ENCODE measurements at regions not wholly inside any gene's neighbourhood (a gene's known extent, or its start where the extent isn't known, plus 50 kb on each side); places are given as distances from the start of the nearest gene placed in this dataset.

DNA sequence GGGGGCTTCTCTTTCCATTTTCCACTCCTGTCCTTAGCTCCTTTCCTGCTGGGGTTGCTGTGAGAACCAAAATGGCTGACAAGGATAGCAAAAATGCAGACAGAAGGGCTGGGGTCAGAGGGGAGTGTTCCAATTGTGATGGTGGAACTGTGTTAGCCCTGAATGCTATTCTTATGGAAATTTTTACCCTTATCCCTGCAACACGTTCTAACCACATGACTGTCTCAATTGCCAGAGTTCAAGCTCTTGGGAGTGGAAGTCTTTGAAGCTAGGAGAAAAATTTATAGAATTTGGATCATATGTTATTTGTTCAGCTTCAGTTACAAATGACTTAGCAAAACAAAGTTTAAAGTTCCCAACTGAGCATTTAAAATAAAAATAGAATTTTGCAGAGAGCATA lies 134.1 kb downstream of the ADCYAP1R1 start:
- H3K4me1 ChIP-seq: no peaks in the 10 kb centered on the region
- H3K4me3 ChIP-seq: no peak overlapping the region
- H3K9me3 ChIP-seq: no peaks in the 10 kb centered on the region
- intact Hi-C loops (cut with DNase I; ENCODE audit: low total_unique reads): no loop called here
- no peaks in the 10 kb centered on the region for H3K36me3 ChIP-seq
- TF ChIP-seq POLR2A (IDR thresholded peaks at IDR 0.05) (no peak), EP300 (IDR thresholded peaks at IDR 0.05; ENCODE audit: low read depth) (no peak), POLR2AphosphoS5 (IDR thresholded peaks at IDR 0.05) (no peak)
- TF ChIP-seq, protein P1, sequence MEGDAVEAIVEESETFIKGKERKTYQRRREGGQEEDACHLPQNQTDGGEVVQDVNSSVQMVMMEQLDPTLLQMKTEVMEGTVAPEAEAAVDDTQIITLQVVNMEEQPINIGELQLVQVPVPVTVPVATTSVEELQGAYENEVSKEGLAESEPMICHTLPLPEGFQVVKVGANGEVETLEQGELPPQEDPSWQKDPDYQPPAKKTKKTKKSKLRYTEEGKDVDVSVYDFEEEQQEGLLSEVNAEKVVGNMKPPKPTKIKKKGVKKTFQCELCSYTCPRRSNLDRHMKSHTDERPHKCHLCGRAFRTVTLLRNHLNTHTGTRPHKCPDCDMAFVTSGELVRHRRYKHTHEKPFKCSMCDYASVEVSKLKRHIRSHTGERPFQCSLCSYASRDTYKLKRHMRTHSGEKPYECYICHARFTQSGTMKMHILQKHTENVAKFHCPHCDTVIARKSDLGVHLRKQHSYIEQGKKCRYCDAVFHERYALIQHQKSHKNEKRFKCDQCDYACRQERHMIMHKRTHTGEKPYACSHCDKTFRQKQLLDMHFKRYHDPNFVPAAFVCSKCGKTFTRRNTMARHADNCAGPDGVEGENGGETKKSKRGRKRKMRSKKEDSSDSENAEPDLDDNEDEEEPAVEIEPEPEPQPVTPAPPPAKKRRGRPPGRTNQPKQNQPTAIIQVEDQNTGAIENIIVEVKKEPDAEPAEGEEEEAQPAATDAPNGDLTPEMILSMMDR (IDR thresholded peaks at IDR 0.05): no peak
- WGBS, 2 donors (ENCODE audit: low coverage in 1 of 2): 0 to 7% methylated on average over 1 of the region's 1 CpG
- H3K27me3 ChIP-seq: no peaks in the 10 kb centered on the region
- DNase-seq: no peak
- in situ Hi-C loops (cut with MboI; ENCODE audit: low pct_ligation_motif_present in 1 of 4, low pct_unique_long_range_greater_than_20kb in 1 of 4, low sequenced_read_pairs in 3 of 4): loop anchor here in 1 of 4 donors (25.0 kb wide), 1 partner anchor 301 kb away; no protein-coding TSS in a partner anchor
- no peak overlapping the region for H3K27ac ChIP-seq

- TF ChIP-seq EP300 (IDR thresholded peaks at IDR 0.05; ENCODE audit: low read depth): no peak
- no peak for TF ChIP-seq POLR2AphosphoS5 (IDR thresholded peaks at IDR 0.05)
- TF ChIP-seq, protein P1 (IDR thresholded peaks at IDR 0.05): no peak
- TF ChIP-seq POLR2A (IDR thresholded peaks at IDR 0.05): no peak
- intact Hi-C loops (cut with DNase I; ENCODE audit: low total_unique reads) (no loop called here), in situ Hi-C loops (cut with MboI; ENCODE audit: low pct_ligation_motif_present in 1 of 4, low pct_unique_long_range_greater_than_20kb in 1 of 4, low sequenced_read_pairs in 3 of 4) (loop anchor here in 1 of 4 donors (25.0 kb wide), 1 partner anchor 312 kb away; no protein-coding TSS in a partner anchor)
- H3K4me3 ChIP-seq: no peak overlapping the region
- 61 to 84% methylated on average over 3 of the region's 3 CpGs for WGBS, 2 donors (ENCODE audit: low coverage in 1 of 2)
- H3K9me3 ChIP-seq: no peaks in the 10 kb centered on the region
- no peak for DNase-seq
- no peaks in the 10 kb centered on the region for H3K27me3 ChIP-seq
- H3K27ac ChIP-seq: no peak overlapping the region
- no peaks in the 10 kb centered on the region for H3K4me1 ChIP-seq
- no peaks in the 10 kb centered on the region for H3K36me3 ChIP-seq
Observed at GRCh38 chr7:31175672-31176071, 123.6 kb downstream of the ADCYAP1R1 start.

GRCh38 chr7:31171984-31172383 lies 119.9 kb downstream of the ADCYAP1R1 start:
- 59 to 76% methylated on average over 3 of the region's 3 CpGs for WGBS, 2 donors (ENCODE audit: low coverage in 1 of 2)
- no peak overlapping the region for H3K27ac ChIP-seq
- intact Hi-C loops (cut with DNase I; ENCODE audit: low total_unique reads): no loop called here
- peaks cover 5% of the 10 kb centered on the region for H3K27me3 ChIP-seq
- no peak for DNase-seq
- TF ChIP-seq POLR2A (IDR thresholded peaks at IDR 0.05): no peak
- TF ChIP-seq EP300 (IDR thresholded peaks at IDR 0.05; ENCODE audit: low read depth): no peak
- TF ChIP-seq, protein P1 (IDR thresholded peaks at IDR 0.05): no peak
- no peak for TF ChIP-seq POLR2AphosphoS5 (IDR thresholded peaks at IDR 0.05)
- H3K4me1 ChIP-seq: no peaks in the 10 kb centered on the region
- in situ Hi-C loops (cut with MboI; ENCODE audit: low pct_ligation_motif_present in 1 of 4, low pct_unique_long_range_greater_than_20kb in 1 of 4, low sequenced_read_pairs in 3 of 4): no loop called here
- H3K9me3 ChIP-seq: no peaks in the 10 kb centered on the region
- H3K36me3 ChIP-seq: no peaks in the 10 kb centered on the region
- no peak overlapping the region for H3K4me3 ChIP-seq

GRCh38 chr7:31171216-31171785 lies 119.2 kb downstream of the ADCYAP1R1 start:
- TF ChIP-seq POLR2AphosphoS5 (IDR thresholded peaks at IDR 0.05) (no peak), POLR2A (IDR thresholded peaks at IDR 0.05) (no peak), EP300 (IDR thresholded peaks at IDR 0.05; ENCODE audit: low read depth) (no peak)
- TF ChIP-seq, protein P1 (IDR thresholded peaks at IDR 0.05): no peak
- H3K4me1 ChIP-seq: no peaks in the 10 kb centered on the region
- H3K27me3 ChIP-seq: peaks cover 5% of the 10 kb centered on the region
- in situ Hi-C loops (cut with MboI; ENCODE audit: low pct_ligation_motif_present in 1 of 4, low pct_unique_long_range_greater_than_20kb in 1 of 4, low sequenced_read_pairs in 3 of 4): no loop called here
- DNase-seq: no peak
- no peaks in the 10 kb centered on the region for H3K9me3 ChIP-seq
- H3K4me3 ChIP-seq: no peak overlapping the region
- no peak overlapping the region for H3K27ac ChIP-seq
- WGBS, 2 donors (ENCODE audit: low coverage in 1 of 2): 71 to 77% methylated on average over 8 to 9 of the region's 9 CpGs
- H3K36me3 ChIP-seq: no peaks in the 10 kb centered on the region
- intact Hi-C loops (cut with DNase I; ENCODE audit: low total_unique reads): no loop called here
